Keratinocyte (primary cell): ENCODE measurements at regions not wholly inside any gene's neighbourhood (a gene's known extent, or its start where the extent isn't known, plus 50 kb on each side); places are given as distances from the start of the nearest gene placed in this dataset.
"Not testable (repeated sequence)": the region's sequence is repeated elsewhere in the genome, so short reads cannot be mapped to it uniquely, and the experiment has no call there.

Experiments used
- DNase-seq: peaks from one replicate; pipeline ENCODE4 v3.0.0-alpha.2; 2011; ENCODE audit warnings: low read depth, missing footprints, low spot score
- FAIRE-seq: peaks from 2 replicates; lab custom pipeline; 2011; peaks lifted over from hg19 to GRCh38; lab: Jason Lieb, UNC
- H2AFZ ChIP-seq: 2 replicates; pipeline ENCODE4 v1.6.0; 2012; ENCODE audit warnings: low read length, control low read depth, inconsistent platforms; ENCODE audit not compliant: control insufficient read depth
- H3K27ac ChIP-seq: 2 replicates; pipeline ENCODE4 v1.5.1; 2011; ENCODE audit warnings: low read length; ENCODE audit not compliant: control insufficient read depth, insufficient read depth
- H3K27me3 ChIP-seq: 3 replicates; pipeline ENCODE4 v1.6.0; 2011; ENCODE audit warnings: low read length; ENCODE audit not compliant: control insufficient read depth, insufficient read depth; ENCODE audit errors: extremely low read depth
- H3K36me3 ChIP-seq, 2 experiments: 2 replicates in 1 of 2; 3 replicates in 1 of 2; pipeline ENCODE4 v1.5.1; 2011; ENCODE audit warnings: low read length in 2 of 2, mild to moderate bottlenecking in 1 of 2; ENCODE audit not compliant: control insufficient read depth in 2 of 2, insufficient read depth in 2 of 2; ENCODE audit errors: extremely low read depth in 1 of 2
- H3K4me1 ChIP-seq: 3 replicates; pipeline ENCODE4 v1.5.1; 2011; ENCODE audit warnings: low read length; ENCODE audit not compliant: control insufficient read depth, insufficient read depth; ENCODE audit errors: extremely low read depth
- H3K4me2 ChIP-seq: 3 replicates; pipeline ENCODE4 v1.6.0; 2011; ENCODE audit warnings: low read depth, low read length; ENCODE audit not compliant: control insufficient read depth, insufficient read depth; ENCODE audit errors: extremely low read depth
- H3K4me3 ChIP-seq, 3 experiments: fragments of 200-600 bp in 1 of 3; sonication (generic) in 1 of 3; 2 replicates in 2 of 3; 3 replicates in 1 of 3; pipeline ENCODE4 v1.5.1; 2011 to 2016; ENCODE audit warnings: low read length in 3 of 3, mild to moderate bottlenecking in 3 of 3, control low read depth in 2 of 3, inconsistent platforms in 1 of 3, low read depth in 1 of 3, mixed read lengths in 1 of 3, mixed run types in 1 of 3, moderate library complexity in 1 of 3; ENCODE audit not compliant: control insufficient read depth in 2 of 3, insufficient read depth in 2 of 3; ENCODE audit errors: extremely low read depth in 1 of 3
- H3K79me2 ChIP-seq: 2 replicates; pipeline ENCODE4 v1.6.0; 2012; ENCODE audit warnings: low read length; ENCODE audit not compliant: control insufficient read depth, insufficient read depth
- H3K9ac ChIP-seq: 3 replicates; pipeline ENCODE4 v1.6.0; 2011; ENCODE audit warnings: low read length; ENCODE audit not compliant: control insufficient read depth, insufficient read depth; ENCODE audit errors: extremely low read depth
- H3K9me1 ChIP-seq: 3 replicates; pipeline ENCODE4 v1.6.0; 2011; ENCODE audit warnings: low read length; ENCODE audit not compliant: control insufficient read depth, insufficient read depth; ENCODE audit errors: extremely low read depth
- H3K9me3 ChIP-seq: 2 replicates; pipeline ENCODE4 v1.5.1; 2012; ENCODE audit warnings: low read depth, low read length; ENCODE audit not compliant: control insufficient read depth
- H4K20me1 ChIP-seq: 3 replicates; pipeline ENCODE4 v1.6.0; 2011; ENCODE audit warnings: low read length; ENCODE audit not compliant: control insufficient read depth, insufficient read depth; ENCODE audit errors: extremely low read depth
- EZH2 ChIP-seq: IDR thresholded peaks from one replicate; pipeline ENCODE4 v1.6.1; 2012; ENCODE audit warnings: inconsistent platforms, mild to moderate bottlenecking, low read length, moderate library complexity
- dilution Hi-C: fragments of 300-500 bp; cut with MboI; formaldehyde crosslinking; loops from one replicate; pipeline ENCODE4 v1.7.0; 2020; ENCODE audit warnings: low sequenced_read_pairs; ENCODE audit not compliant: extremely low pct_ligation_motif_present
- TF ChIP-seq, protein P1 (sequence below), 3 experiments: IDR thresholded peaks in 1 of 3; conservative IDR thresholded peaks in 1 of 3; optimal IDR thresholded peaks in 1 of 3; 2 replicates in 2 of 3; 3 replicates in 1 of 3; pipeline versions ENCODE3 to v1.5.1; 2011; ENCODE audit warnings: low read length in 3 of 3, mild to moderate bottlenecking in 3 of 3, moderate library complexity in 2 of 3, control low read depth in 1 of 3, inconsistent platforms in 1 of 3; ENCODE audit not compliant: insufficient read depth in 2 of 3; ENCODE audit errors: extremely low read depth in 1 of 3

DNA sequence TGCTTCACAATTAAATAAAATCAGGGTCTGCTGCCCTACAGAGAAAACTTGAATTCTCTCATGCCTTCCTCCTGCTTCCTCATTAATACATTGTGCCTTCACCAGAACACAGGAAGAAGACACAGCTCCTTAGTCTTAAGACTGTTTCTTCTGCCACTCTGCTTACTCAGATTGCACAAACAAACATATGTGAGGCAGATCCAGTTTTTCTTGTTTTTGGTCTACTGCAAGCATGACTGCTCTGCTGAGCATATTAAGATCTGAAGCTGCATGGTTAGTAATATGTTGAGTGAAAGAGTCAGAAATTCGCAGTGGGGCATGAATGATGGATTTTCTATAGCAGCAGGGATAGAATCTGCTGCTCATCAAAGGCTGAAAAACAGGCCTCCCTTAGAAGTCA lies 321.1 kb upstream of the STXBP6 start:
- no peaks in the 10 kb centered on the region for H3K79me2 ChIP-seq
- H3K36me3 ChIP-seq: no peaks in the 10 kb centered on the region
- H3K4me3 ChIP-seq: no peak overlapping the region
- H4K20me1 ChIP-seq: no peaks in the 10 kb centered on the region
- DNase-seq (no peak), FAIRE-seq (no peak)
- no peaks in the 10 kb centered on the region for H3K27me3 ChIP-seq
- H3K4me1 ChIP-seq: no peaks in the 10 kb centered on the region
- TF ChIP-seq EZH2: no peak
- TF ChIP-seq, protein P1, sequence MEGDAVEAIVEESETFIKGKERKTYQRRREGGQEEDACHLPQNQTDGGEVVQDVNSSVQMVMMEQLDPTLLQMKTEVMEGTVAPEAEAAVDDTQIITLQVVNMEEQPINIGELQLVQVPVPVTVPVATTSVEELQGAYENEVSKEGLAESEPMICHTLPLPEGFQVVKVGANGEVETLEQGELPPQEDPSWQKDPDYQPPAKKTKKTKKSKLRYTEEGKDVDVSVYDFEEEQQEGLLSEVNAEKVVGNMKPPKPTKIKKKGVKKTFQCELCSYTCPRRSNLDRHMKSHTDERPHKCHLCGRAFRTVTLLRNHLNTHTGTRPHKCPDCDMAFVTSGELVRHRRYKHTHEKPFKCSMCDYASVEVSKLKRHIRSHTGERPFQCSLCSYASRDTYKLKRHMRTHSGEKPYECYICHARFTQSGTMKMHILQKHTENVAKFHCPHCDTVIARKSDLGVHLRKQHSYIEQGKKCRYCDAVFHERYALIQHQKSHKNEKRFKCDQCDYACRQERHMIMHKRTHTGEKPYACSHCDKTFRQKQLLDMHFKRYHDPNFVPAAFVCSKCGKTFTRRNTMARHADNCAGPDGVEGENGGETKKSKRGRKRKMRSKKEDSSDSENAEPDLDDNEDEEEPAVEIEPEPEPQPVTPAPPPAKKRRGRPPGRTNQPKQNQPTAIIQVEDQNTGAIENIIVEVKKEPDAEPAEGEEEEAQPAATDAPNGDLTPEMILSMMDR (optimal IDR thresholded peaks at IDR 0.05 in 1 of 3, IDR thresholded peaks at IDR 0.05 in 1 of 3, conservative IDR thresholded peaks at IDR 0.05 in 1 of 3; ENCODE audit: extremely low read depth in 1 of 3, insufficient read depth in 2 of 3, low read length in 3 of 3): no peak
- dilution Hi-C loops: no loop called here
- H3K27ac ChIP-seq: no peak overlapping the region
- H2AFZ ChIP-seq: no peak overlapping the region
- H3K9ac ChIP-seq: no peak overlapping the region
- no peaks in the 10 kb centered on the region for H3K9me3 ChIP-seq
- no peak overlapping the region for H3K4me2 ChIP-seq
- no peaks in the 10 kb centered on the region for H3K9me1 ChIP-seq

DNA sequence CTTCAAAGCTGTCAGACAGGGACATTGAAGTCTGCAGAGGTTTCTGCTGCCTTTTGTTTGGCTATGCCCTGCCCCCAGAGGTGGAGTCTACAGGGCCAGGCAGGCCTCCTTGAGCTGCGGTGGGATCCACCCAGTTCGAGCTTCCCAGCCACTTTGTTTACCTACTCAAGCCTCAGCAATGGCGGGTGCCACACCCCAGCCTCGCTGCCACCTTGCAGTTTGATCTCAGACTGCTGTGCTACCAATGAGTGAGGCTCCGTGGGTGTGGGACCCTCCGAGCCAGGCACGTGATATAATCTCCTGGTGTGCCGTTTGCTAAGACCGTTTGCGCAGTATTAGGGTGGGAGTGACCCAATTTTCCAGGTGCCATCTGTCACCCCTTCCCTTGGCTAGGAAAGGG lies 320.1 kb upstream of the STXBP6 start:
- dilution Hi-C loops, H3K79me2 ChIP-seq, H3K9me1 ChIP-seq, H3K4me3 ChIP-seq, H3K4me1 ChIP-seq, H3K9me3 ChIP-seq, H2AFZ ChIP-seq, H3K27me3 ChIP-seq, H3K36me3 ChIP-seq, FAIRE-seq, H3K27ac ChIP-seq, H3K9ac ChIP-seq, DNase-seq, H3K4me2 ChIP-seq, H4K20me1 ChIP-seq: not testable (repeated sequence)

DNA sequence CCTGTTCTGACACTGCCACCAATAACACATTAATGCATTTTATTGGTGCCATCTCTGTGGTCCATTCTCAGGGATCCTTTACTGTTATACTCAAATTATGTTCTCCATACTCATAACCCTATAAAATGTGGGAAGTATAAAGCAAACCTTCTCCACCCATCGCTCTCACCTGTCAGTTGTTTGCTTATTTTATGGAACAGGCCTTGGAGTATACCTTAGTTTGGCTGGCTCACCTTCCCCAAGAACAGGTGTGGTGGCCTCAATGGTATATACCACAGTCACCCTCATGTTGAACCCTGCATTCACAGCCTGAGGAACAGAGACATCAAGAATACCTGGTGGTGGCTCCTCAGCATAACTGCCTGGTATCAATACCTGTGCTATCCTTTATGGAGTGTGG lies 308.4 kb upstream of the STXBP6 start:
- Histone ChIP-seq H3K79me2 (no peaks in the 10 kb centered on the region), H2AFZ (no peak overlapping the region), H4K20me1 (no peaks in the 10 kb centered on the region), H3K4me3 (no peak overlapping the region), H3K36me3 (no peaks in the 10 kb centered on the region), H3K9me3 (peaks cover 1% of the 10 kb centered on the region), H3K4me2 (no peak overlapping the region), H3K9me1 (no peaks in the 10 kb centered on the region), H3K4me1 (no peaks in the 10 kb centered on the region), H3K27ac (no peak overlapping the region), H3K9ac (no peak overlapping the region), H3K27me3 (no peaks in the 10 kb centered on the region)
- dilution Hi-C loops: no loop called here
- TF ChIP-seq, protein P1 (optimal IDR thresholded peaks at IDR 0.05 in 1 of 3, IDR thresholded peaks at IDR 0.05 in 1 of 3, conservative IDR thresholded peaks at IDR 0.05 in 1 of 3; ENCODE audit: extremely low read depth in 1 of 3, insufficient read depth in 2 of 3, low read length in 3 of 3): no peak
- FAIRE-seq: no peak
- no peak for DNase-seq
